ENCODE measurements at regions not wholly inside any gene's neighbourhood (a gene's known extent, or its start where the extent isn't known, plus 50 kb on each side); places are given as distances from the start of the nearest gene placed in this dataset.
"Not testable (repeated sequence)": the region's sequence is repeated elsewhere in the genome, so short reads cannot be mapped to it uniquely, and the experiment has no call there.

GRCh38 chr2:389985-390384 lies 102.1 kb upstream of the ALKAL2 start:
- not testable (repeated sequence) for TF ChIP-seq CTCF (conservative IDR thresholded peaks at IDR 0.05 in 1 of 2, IDR thresholded peaks at IDR 0.05 in 1 of 2; ENCODE audit: low read depth in 1 of 2, low read length in 2 of 2); EZH2 (IDR thresholded peaks at IDR 0.05; ENCODE audit: low read length, missing control alignments)
